HG03565 (cell line): ENCODE measurements at regions not wholly inside any gene's neighbourhood (a gene's known extent, or its start where the extent isn't known, plus 50 kb on each side); places are given as distances from the start of the nearest gene placed in this dataset.

Source experiments
- ATAC-seq: cut with Tn5 transposase; IDR thresholded peaks from one replicate; pipeline ENCODE4 v1.9.1; 2021; ENCODE audit warnings: mild to moderate bottlenecking, moderate library complexity; ENCODE audit not compliant: unreplicated experiment

DNA sequence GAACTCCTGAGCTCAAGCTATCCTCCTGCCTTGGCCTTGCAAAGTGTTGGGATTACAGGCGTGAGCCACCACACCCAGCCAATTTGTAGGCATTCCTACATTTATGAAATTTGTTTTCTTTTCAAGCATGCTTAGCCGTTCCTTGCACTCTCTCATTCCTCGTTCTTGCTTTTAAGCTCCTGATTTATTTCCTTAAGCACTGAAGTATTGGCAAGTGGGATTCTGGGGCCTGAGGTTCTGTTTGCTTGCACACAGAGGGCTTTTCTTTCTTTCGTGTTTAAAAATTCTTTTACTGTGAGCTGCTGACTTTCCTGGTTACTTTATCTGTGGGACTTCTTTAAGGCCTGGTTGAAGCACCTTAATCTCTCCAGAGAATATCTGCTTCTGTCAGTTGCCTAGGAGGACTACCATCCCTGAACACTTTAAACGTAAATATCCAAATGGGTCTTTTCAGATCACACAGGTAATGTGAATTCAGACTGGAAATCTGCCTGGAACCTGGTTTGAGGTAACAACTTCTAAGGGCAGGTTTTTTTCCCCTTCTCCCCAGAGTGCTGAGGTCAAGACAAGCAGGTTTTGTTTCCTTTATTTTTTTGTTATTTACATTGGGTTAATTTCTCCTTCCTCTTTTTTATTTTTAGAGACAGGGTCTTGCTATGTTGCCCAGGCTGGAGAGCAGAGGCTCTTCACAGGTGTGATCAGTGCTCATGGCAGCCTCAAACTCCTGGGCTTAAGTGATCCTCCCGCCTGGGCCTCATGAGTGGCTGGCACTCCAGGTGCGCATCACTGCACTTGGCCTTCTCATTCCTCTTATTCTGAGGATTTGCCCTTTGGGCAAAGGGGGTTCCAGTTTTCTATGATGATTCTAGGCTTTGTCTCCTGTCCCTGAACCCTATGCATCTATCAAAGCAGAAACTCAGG, 102.9 kb downstream of the PFKFB3 start:
- no peak for ATAC-seq

GRCh38 chr10:6306917-6307316, 104.2 kb downstream of the PFKFB3 start:
- ATAC-seq = no peak

DNA sequence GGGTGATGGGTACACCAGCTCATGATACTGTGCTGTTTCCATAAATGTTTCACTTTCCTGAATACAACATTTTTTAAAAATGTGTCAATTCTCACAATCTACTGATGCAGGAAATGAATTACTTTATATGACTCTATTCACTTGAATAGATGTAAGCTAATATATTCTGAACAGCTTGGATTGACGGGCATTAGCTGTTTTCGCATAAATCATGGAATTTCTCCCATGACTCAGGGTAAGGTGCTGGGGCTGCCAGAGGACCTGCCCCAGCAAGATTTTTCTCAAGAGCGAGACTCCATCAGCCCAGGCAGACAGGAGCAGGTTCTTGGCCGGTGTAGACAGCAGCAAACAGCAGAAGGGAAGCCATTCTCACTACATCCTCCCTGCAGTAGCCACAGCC, 107.1 kb downstream of the PFKFB3 start:
- no peak for ATAC-seq

DNA sequence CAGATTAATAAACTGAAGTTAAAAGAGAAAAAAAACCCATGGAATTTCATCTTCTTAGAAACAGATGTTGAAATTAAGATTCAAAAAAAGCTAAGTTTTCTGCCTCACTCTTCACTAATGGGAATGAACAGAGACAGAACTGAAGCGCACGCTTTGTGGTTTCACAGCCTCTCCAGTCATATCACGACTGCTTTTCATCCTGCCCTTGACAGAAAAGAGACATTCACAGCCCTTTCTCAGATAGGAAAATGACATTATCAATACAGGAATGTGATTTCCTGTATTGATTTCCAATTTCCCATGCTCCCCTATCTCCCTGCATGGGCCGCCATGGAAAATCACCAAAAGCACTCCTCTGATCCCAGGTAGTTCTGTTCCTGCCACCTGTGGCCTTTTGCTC, 108.2 kb downstream of the PFKFB3 start:
- no peak for ATAC-seq

GRCh38 chr10:6311700-6312330, 109.1 kb downstream of the PFKFB3 start:
- ATAC-seq = no peak

- ATAC-seq = no peak
Observed at GRCh38 chr10:6312636-6313035, 109.9 kb downstream of the PFKFB3 start.

- no peak for ATAC-seq
Observed at GRCh38 chr10:6313111-6313895, 110.6 kb downstream of the PFKFB3 start.

DNA sequence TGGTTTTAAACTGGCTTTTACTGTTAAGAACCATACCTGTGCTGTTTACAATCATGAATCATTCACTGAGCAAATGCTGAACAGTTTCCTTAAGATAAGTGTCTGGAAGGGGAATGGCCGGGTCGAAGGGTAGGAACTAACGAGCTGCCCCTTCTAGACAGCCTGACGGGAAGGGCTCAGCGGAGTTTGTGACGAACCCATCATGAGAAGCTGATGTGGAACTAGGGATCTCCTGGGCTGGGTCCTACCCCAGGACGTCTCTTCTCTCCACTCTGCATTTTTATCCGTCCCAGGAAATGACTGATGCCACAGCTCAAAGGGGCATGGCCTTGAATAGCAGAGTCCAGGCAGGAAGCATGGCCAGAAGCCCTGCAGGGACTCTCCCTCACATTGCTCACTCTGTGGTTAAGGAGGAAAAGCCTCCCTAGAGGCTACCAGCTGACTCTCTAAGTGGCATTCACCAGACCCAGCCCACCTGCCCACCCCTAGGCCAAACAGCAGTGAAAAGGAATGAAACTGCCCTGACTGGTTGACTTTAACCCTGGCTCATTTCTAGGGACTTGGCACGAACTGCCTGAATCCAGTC, 112.0 kb downstream of the PFKFB3 start:
- no peak for ATAC-seq

- no peak for ATAC-seq
Observed at GRCh38 chr10:6319119-6319518, 116.4 kb downstream of the PFKFB3 start.

GRCh38 chr10:6320320-6321010, 117.7 kb downstream of the PFKFB3 start:
- ATAC-seq = no peak

- ATAC-seq = no peak
Observed at GRCh38 chr10:6321880-6322279, 119.1 kb downstream of the PFKFB3 start.

- no peak for ATAC-seq
Observed at GRCh38 chr10:6322805-6323204, 120.1 kb downstream of the PFKFB3 start.

DNA sequence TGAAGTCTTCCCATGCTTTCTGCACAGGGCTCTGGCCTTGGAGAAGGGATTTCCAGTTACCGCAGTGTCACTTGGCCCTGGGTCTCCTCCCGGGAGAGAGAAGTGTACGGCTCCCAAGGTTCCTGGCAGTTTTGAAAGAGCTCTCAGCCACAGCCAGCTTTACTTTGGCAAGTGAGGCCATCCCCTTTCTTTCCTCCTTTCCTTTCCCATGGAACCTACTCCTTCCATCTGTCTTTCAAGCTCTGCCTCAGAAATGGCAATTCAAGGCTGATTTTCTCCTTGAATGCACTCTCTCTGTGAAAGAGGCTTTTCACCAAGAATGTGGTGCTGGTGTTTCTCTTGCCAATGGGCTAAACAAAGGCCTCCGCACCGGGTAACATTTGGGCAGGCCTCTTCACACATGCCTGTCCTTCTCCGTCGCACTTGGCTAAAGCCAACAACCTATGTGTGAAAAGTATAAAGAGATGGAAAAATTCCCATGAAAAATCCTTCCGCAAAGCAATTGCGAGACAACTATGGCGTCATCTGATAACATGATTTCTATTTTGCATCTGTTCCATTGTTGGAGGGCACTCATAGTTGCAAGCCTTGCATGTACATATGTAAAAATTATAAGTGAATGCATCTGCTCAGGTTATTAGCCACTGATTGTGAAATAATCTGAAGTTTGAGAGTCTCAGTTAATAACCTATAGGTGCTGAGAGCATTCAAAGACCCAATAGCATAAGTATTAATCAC, 125.4 kb downstream of the PFKFB3 start:
- no peak for ATAC-seq

GRCh38 chr10:6328699-6329423, 126.1 kb downstream of the PFKFB3 start:
- no peak for ATAC-seq

DNA sequence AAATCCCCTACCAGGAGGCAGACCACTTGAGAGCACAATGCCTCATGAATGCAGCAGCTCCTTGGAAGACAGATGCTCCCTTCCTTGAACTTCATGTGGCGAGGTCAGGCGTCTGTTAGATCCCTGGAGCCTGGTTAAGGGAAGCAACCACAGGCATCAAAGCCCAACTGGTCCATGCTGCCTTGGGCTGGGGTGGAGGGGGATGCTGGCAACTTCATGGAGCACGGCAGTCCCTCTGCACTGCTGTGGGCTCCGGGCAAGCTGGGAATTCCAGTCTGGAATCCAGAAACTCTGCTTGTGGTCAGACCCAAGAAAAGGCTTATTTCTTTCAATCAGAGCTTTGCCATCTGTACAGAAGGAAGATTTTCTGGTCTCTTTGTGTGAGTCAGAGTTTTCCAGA, 130.4 kb downstream of the PFKFB3 start:
- ATAC-seq = no peak

DNA sequence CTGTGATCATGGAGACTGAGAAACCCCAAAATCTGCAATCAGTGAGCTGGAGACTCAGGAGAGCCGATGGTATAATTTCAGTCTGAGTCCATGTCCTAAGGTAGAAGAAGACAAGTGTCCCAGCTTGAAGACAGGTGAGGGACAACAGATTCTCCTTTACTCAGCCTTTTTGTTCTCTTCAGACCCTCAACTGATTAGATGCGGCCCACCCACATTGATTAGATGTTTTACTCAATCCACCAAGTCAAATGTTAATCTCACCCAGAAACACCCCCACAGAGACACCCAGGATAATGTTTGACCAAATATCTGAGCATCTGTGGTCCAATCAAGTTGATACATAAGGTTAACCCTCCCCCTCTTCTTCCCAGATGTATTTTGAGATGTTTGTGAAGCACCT, 131.2 kb downstream of the PFKFB3 start:
- ATAC-seq = no peak

GRCh38 chr10:6336016-6336415, 133.3 kb downstream of the PFKFB3 start:
- ATAC-seq = no peak

- ATAC-seq = no peak
Observed at GRCh38 chr10:6337382-6337781, 134.7 kb downstream of the PFKFB3 start.

DNA sequence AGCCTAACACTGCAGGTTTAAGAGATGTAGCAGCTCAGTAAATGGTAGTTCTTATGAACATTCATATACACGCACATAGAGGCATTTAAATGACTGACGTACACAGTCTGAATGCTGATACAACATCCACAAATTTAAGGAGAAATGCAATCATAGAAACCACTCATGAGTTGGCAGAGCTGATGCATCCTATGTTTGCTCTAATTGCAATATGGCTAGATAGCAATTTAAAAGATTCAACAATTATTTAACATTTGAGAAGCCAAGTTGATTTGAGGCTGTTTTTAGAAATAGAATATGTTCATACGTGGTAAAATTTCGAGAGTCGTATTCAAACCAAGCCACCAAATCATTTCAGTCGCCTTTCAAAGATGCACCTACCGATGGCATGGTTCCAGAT, 135.6 kb downstream of the PFKFB3 start:
- ATAC-seq = no peak
